ENCODE measurements at regions not wholly inside any gene's neighbourhood (a gene's known extent, or its start where the extent isn't known, plus 50 kb on each side); places are given as distances from the start of the nearest gene placed in this dataset.

GRCh38 chr4:116386856-116387255 lies 698.5 kb downstream of the TRAM1L1 start (continued):
- TF ChIP-seq ZBTB21 (CRISPR knock-in tag; IDR thresholded peaks at IDR 0.05), result no peak

GRCh38 chr4:116385583-116385982 lies 699.8 kb downstream of the TRAM1L1 start:
- Histone ChIP-seq H2AFZ (ENCODE audit: low read length) (no peak overlapping the region), H3K4me3 (replicated peaks in 1 of 3; ENCODE audit: insufficient read depth in 1 of 3, low read depth in 2 of 3, low read length in 3 of 3) (no peak overlapping the region), H4K20me1 (ENCODE audit: insufficient read depth, low read length) (no peaks in the 10 kb centered on the region), H3K9ac (ENCODE audit: insufficient read depth, low read depth, low read length) (no peak overlapping the region), H3K4me1 (ENCODE audit: insufficient read depth, low read length) (no peaks in the 10 kb centered on the region), H3K27me3 (ENCODE audit: control insufficient read depth in 1 of 2, insufficient read depth in 2 of 2, low read length in 2 of 2) (no peaks in the 10 kb centered on the region), H3K4me2 (ENCODE audit: low read depth, low read length) (no peak overlapping the region), H3K27ac (ENCODE audit: extremely low read length, insufficient read depth, low read length) (no peak overlapping the region), H3K9me3 (ENCODE audit: low read length) (no peaks in the 10 kb centered on the region), H3K36me3 (replicated peaks in 1 of 2; ENCODE audit: control insufficient read depth in 1 of 2, insufficient read depth in 2 of 2, low read length in 2 of 2) (no peaks in the 10 kb centered on the region), H3K79me2 (ENCODE audit: insufficient read depth, low read length) (no peaks in the 10 kb centered on the region)
- in situ Hi-C loops (cut with HindIII; ENCODE audit: extremely low pct_ligation_motif_present, low pct_unique_long_range_greater_than_20kb), result no loop called here
- TF ChIP-seq ZBTB44 (CRISPR knock-in tag; IDR thresholded peaks at IDR 0.05) (no peak), ZNF383 (CRISPR knock-in tag; IDR thresholded peaks at IDR 0.05; ENCODE audit: borderline replicate concordance) (no peak), ONECUT2 (CRISPR knock-in tag; IDR thresholded peaks at IDR 0.05) (no peak), ZBTB39 (CRISPR knock-in tag; IDR thresholded peaks at IDR 0.05) (no peak), DR1 (CRISPR knock-in tag; IDR thresholded peaks at IDR 0.05) (no peak), ARHGAP35 (CRISPR knock-in tag; IDR thresholded peaks at IDR 0.05; ENCODE audit: borderline replicate concordance) (no peak), ZNF737 (CRISPR knock-in tag; IDR thresholded peaks at IDR 0.05; ENCODE audit: borderline replicate concordance) (no peak), SIX4 (CRISPR knock-in tag; IDR thresholded peaks at IDR 0.05) (no peak), NBN (conservative IDR thresholded peaks at IDR 0.05) (no peak), ZNF354B (CRISPR knock-in tag; IDR thresholded peaks at IDR 0.05) (no peak), DNMT3B (CRISPR knock-in tag; conservative IDR thresholded peaks at IDR 0.05) (no peak)
- WGBS (ENCODE audit: low lambda C conversion rate), result 32% methylated on average over 6 of the region's 6 CpGs
- intact Hi-C loops (cut with micrococcal nuclease; ENCODE audit: unreplicated experiment), result no loop called here
- ATAC-seq (no peak), FAIRE-seq (no peak), DNase-seq (ENCODE audit: low spot score) (no peak)
- CTCF ChIA-PET (ENCODE audit: low intra/inter-chr PET ratio, low total read pairs), result no interaction called here
- BruUV-seq (replicated peaks), result no TSS peak
- POLR2A ChIA-PET, result no interaction called here

Data from HepG2 (cell line).